Endothelial cell of umbilical vein (primary cell): ENCODE measurements at regions not wholly inside any gene's neighbourhood (a gene's known extent, or its start where the extent isn't known, plus 50 kb on each side); places are given as distances from the start of the nearest gene placed in this dataset.

ENCODE experiments used
- BruUV-seq: library from RNA; stranded (reverse); fragments of 400-500 nt; replicated peaks from 2 replicates; lab custom pipeline; 2021; lab: Mats Ljungman, UMichigan
- CTCF ChIA-PET: fragments of 300-600, 350-600 bp; sonication (Branson Sonifier 250); formaldehyde crosslinking; loops from one replicate; lab custom pipeline; 2021; ENCODE audit warnings: antibody characterized with exemption, inconsistent platforms; lab: Charles Lee
- POLR2A ChIA-PET: fragments of 300-600, 350-600 bp; sonication (Branson Sonifier 250); formaldehyde crosslinking; loops from one replicate; lab custom pipeline; 2021; ENCODE audit warnings: antibody characterized with exemption, inconsistent platforms; lab: Charles Lee
- DNase-seq: peaks from one replicate; pipeline ENCODE4 v3.0.0-alpha.2; 2011; ENCODE audit warnings: low read depth, low spot score
- FAIRE-seq: peaks from 2 replicates; lab custom pipeline; 2011; peaks lifted over from hg19 to GRCh38; lab: Jason Lieb, UNC
- H2AFZ ChIP-seq: 2 replicates; pipeline ENCODE4 v1.6.0; 2012; ENCODE audit warnings: low read depth, low read length, control low read depth, inconsistent platforms
- H3K27ac ChIP-seq: 2 replicates; pipeline ENCODE4 v1.5.1; 2011; ENCODE audit warnings: low read depth, mild to moderate bottlenecking, control low read depth, low read length, moderate library complexity; ENCODE audit not compliant: insufficient read depth
- H3K27me3 ChIP-seq, 2 experiments: 2 replicates each; pipeline versions ENCODE4 v1.6.0 to v1.6.1; 2011; ENCODE audit warnings: low read length in 2 of 2, mixed read lengths in 1 of 2; ENCODE audit not compliant: control insufficient read depth in 2 of 2, insufficient read depth in 2 of 2
- H3K36me3 ChIP-seq, 2 experiments: 2 replicates in 1 of 2; 3 replicates in 1 of 2; pipeline ENCODE4 v1.5.1; 2011; ENCODE audit warnings: low read length in 2 of 2, mild to moderate bottlenecking in 1 of 2, moderate library complexity in 1 of 2; ENCODE audit not compliant: control insufficient read depth in 2 of 2, insufficient read depth in 2 of 2; ENCODE audit errors: extremely low read depth in 1 of 2
- H3K4me1 ChIP-seq: 3 replicates; pipeline ENCODE4 v1.5.1; 2011; ENCODE audit warnings: mild to moderate bottlenecking, low read length; ENCODE audit not compliant: control insufficient read depth, insufficient read depth; ENCODE audit errors: extremely low read depth
- H3K4me2 ChIP-seq: 2 replicates; pipeline ENCODE4 v1.6.1; 2011; ENCODE audit warnings: low read length, control low read depth, mixed read lengths; ENCODE audit not compliant: insufficient read depth
- H3K4me3 ChIP-seq, 3 experiments: fragments of 200-600 bp in 1 of 3; sonication (generic), shearing (Covaris generic) in 1 of 3; replicated peaks in 1 of 3; 2 replicates each; pipeline ENCODE4 v1.5.1; 2011 to 2016; ENCODE audit warnings: control low read depth in 3 of 3, low read length in 3 of 3, mild to moderate bottlenecking in 2 of 3, inconsistent platforms in 1 of 3, low read depth in 1 of 3, moderate library complexity in 1 of 3; ENCODE audit not compliant: insufficient read depth in 1 of 3
- H3K79me2 ChIP-seq: 2 replicates; pipeline ENCODE4 v1.6.0; 2012; ENCODE audit warnings: low read length, inconsistent platforms; ENCODE audit not compliant: control insufficient read depth, insufficient read depth
- H3K9ac ChIP-seq: replicated peaks from 2 replicates; pipeline ENCODE3; 2011; ENCODE audit warnings: low read length, control low read depth; ENCODE audit not compliant: insufficient read depth; ENCODE audit errors: extremely low read depth
- H3K9me1 ChIP-seq: replicated peaks from 3 replicates; pipeline ENCODE4 v1.6.0; 2011; ENCODE audit warnings: mild to moderate bottlenecking, low read length; ENCODE audit not compliant: control insufficient read depth, insufficient read depth; ENCODE audit errors: extremely low read depth
- H3K9me3 ChIP-seq: replicated peaks from 2 replicates; pipeline ENCODE4 v1.5.1; 2012; ENCODE audit warnings: low read length, inconsistent platforms; ENCODE audit not compliant: control insufficient read depth, insufficient read depth
- H4K20me1 ChIP-seq: replicated peaks from 2 replicates; pipeline ENCODE3; 2011; ENCODE audit warnings: mild to moderate bottlenecking, low read length; ENCODE audit not compliant: control insufficient read depth, insufficient read depth; ENCODE audit errors: extremely low read depth
- CTCF ChIP-seq, 2 donors: IDR thresholded peaks; 1 replicate in 1 of 2; 2 replicates in 1 of 2; pipeline ENCODE4 v1.5.1; 2011; ENCODE audit warnings: low read length in 2 of 2, mild to moderate bottlenecking in 2 of 2, moderate library complexity in 2 of 2, control low read depth in 1 of 2, inconsistent platforms in 1 of 2, low read depth in 1 of 2; ENCODE audit not compliant: insufficient read depth in 1 of 2; ENCODE audit errors: extremely low read depth in 1 of 2
- EZH2 ChIP-seq: IDR thresholded peaks from 2 replicates; pipeline ENCODE4 v1.6.1; 2012; ENCODE audit warnings: borderline replicate concordance, low read depth, mild to moderate bottlenecking, moderate library complexity, low read length, inconsistent platforms; ENCODE audit not compliant: severe bottlenecking
- FOS ChIP-seq: IDR thresholded peaks from 2 replicates; pipeline ENCODE4 v1.6.1; 2011; ENCODE audit warnings: mild to moderate bottlenecking, low read length, moderate library complexity, borderline replicate concordance; ENCODE audit not compliant: insufficient read depth
- GATA2 ChIP-seq: IDR thresholded peaks from 2 replicates; pipeline ENCODE4 v1.7.0; 2011; ENCODE audit warnings: low read depth, mild to moderate bottlenecking, moderate library complexity, mixed read lengths, low read length; ENCODE audit not compliant: insufficient read length, insufficient read depth
- JUN ChIP-seq: IDR thresholded peaks from 2 replicates; pipeline ENCODE4 v1.6.1; 2011; ENCODE audit warnings: borderline replicate concordance, low read depth; ENCODE audit not compliant: insufficient read length, insufficient read depth
- MAX ChIP-seq: IDR thresholded peaks from 2 replicates; pipeline ENCODE4 v1.6.1; 2011; ENCODE audit not compliant: insufficient read depth, insufficient read length
- MYC ChIP-seq: IDR thresholded peaks from one replicate; pipeline ENCODE4 v1.6.1; 2011; ENCODE audit warnings: mild to moderate bottlenecking, low read depth, low read length
- POLR2A ChIP-seq: IDR thresholded peaks from 2 replicates; pipeline ENCODE4 v1.6.1; 2012; ENCODE audit warnings: low read depth, mild to moderate bottlenecking, control low read depth, low read length
- POLR2AphosphoS5 ChIP-seq: IDR thresholded peaks from 2 replicates; pipeline ENCODE4 v1.6.1; 2012; ENCODE audit warnings: low read depth, mild to moderate bottlenecking, control low read depth, low read length, moderate library complexity; ENCODE audit not compliant: insufficient read depth
- dilution Hi-C: fragments of 300-500 bp; cut with MboI; formaldehyde crosslinking; loops from one replicate; pipeline ENCODE4 v1.15.0; 2019; ENCODE audit warnings: low sequenced_read_pairs; ENCODE audit not compliant: extremely low pct_ligation_motif_present
- intact Hi-C: fragments of 100-400 bp; cut with micrococcal nuclease; formaldehyde crosslinking; loops from one replicate; pipeline ENCODE4 v1.10.0; 2022

GRCh38 chr4:181933471-181933870, 309.7 kb upstream of the TENM3 start:
- Histone ChIP-seq H3K9me3 (no peaks in the 10 kb centered on the region), H3K36me3 (no peaks in the 10 kb centered on the region), H4K20me1 (no peaks in the 10 kb centered on the region), H3K27me3 (no peaks in the 10 kb centered on the region), H3K4me3 (no peak overlapping the region), H3K79me2 (no peaks in the 10 kb centered on the region), H3K4me1 (no peaks in the 10 kb centered on the region), H3K9me1 (no peaks in the 10 kb centered on the region), H3K27ac (no peak overlapping the region), H3K4me2 (no peak overlapping the region), H3K9ac (no peak overlapping the region), H2AFZ (no peak overlapping the region)
- POLR2A ChIA-PET: no interaction called here
- FAIRE-seq (no peak), DNase-seq (no peak)
- BruUV-seq: no TSS peak
- CTCF ChIA-PET: no interaction called here
- intact Hi-C loops: no loop called here
- dilution Hi-C loops: no loop called here
- TF ChIP-seq POLR2AphosphoS5: no peak
- no peak for TF ChIP-seq MYC
- TF ChIP-seq MAX: no peak
- TF ChIP-seq POLR2A: no peak
- no peak for TF ChIP-seq EZH2
- no peak for TF ChIP-seq CTCF (IDR thresholded peaks at IDR 0.05; ENCODE audit: extremely low read depth in 1 of 2, insufficient read depth in 1 of 2, low read depth in 1 of 2, low read length in 2 of 2)
- no peak for TF ChIP-seq FOS
- no peak for TF ChIP-seq GATA2
- TF ChIP-seq JUN: no peak
